NOMO-1 treated with DMSO at 0.1 percent for 48 hours (cell line): ENCODE measurements at regions not wholly inside any gene's neighbourhood (a gene's known extent, or its start where the extent isn't known, plus 50 kb on each side); places are given as distances from the start of the nearest gene placed in this dataset.
A peak's percentile ranks its signal among the peaks of the same experiment; 100 is the strongest.
"Not testable (repeated sequence)": the region's sequence is repeated elsewhere in the genome, so short reads cannot be mapped to it uniquely, and the experiment has no call there.

ENCODE experiments used
- DNase-seq: peaks from one replicate; lab custom pipeline; 2025; ENCODE audit not compliant: unreplicated experiment; lab: John Stamatoyannopoulos, UW

GRCh38 chr6:74891349-74891831, 314.5 kb downstream of the COL12A1 start:
- DNase-seq: no peak

DNA sequence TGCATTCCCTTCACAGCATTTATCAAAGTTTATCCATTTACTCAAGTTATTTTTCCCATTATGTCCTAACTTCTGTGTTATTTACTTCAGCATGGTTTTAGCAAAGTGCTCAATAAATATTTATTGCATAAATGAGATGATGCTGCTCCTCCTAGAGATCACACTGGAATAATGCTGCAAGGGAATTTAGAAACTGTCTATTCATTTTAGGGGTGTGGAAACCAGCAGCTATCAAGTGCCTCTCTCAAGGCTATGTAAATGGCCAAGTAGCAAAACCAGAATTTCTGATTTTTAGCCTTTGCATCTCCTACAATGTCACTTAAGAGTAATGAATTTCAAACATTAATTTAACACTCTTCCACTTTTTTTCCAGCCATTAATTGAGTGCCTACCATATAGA, 316.2 kb downstream of the COL12A1 start:
- DNase-seq: no peak

- DNase-seq: not testable (repeated sequence)
Measured at GRCh38 chr6:74888741-74889140, 317.1 kb downstream of the COL12A1 start.

- no peak for DNase-seq
Measured at GRCh38 chr6:74879976-74880375, 325.9 kb downstream of the COL12A1 start.

DNA sequence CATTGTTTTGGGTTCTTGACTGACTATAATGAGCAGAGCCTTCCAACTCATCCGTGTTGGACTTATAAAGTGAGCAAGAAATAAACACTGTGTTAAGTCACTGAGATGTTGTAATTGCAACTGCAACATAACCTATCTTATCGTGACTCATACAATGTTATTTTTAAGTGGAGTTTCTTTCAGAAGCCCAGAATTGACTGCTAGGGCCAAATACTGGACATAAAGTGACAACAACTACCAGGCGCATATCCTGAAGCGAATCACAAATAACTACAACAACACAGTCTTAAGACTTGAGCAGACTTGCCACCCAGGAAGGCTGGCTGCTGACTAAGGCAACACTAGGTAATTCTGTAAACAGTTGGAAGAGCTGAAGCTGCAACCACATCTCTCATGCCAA, 326.6 kb downstream of the COL12A1 start:
- DNase-seq: no peak

DNA sequence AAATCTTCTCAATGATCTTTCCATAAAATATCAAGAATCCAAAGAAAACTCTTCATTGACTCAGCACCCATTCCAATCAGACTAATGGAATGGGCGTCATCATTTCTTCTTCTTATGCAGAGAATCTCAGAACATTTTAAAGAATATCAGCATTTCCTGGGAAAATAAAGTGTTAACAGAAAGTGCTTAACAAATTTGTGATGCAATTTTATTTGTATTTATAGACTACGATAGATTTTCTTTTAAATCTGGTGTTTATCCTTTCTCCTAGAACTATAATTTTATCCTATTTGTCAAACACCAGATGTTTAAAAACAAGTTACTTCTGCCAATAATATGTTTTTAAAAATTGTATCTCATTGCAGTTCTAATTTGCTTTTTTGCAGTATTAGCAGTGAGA, 330.7 kb downstream of the COL12A1 start:
- no peak for DNase-seq

- DNase-seq: no peak
Measured at GRCh38 chr6:74872754-74873476, 332.9 kb downstream of the COL12A1 start.

GRCh38 chr6:74871757-74872156, 334.1 kb downstream of the COL12A1 start:
- no peak for DNase-seq

GRCh38 chr6:74870403-74870802, 335.4 kb downstream of the COL12A1 start:
- DNase-seq: no peak

DNA sequence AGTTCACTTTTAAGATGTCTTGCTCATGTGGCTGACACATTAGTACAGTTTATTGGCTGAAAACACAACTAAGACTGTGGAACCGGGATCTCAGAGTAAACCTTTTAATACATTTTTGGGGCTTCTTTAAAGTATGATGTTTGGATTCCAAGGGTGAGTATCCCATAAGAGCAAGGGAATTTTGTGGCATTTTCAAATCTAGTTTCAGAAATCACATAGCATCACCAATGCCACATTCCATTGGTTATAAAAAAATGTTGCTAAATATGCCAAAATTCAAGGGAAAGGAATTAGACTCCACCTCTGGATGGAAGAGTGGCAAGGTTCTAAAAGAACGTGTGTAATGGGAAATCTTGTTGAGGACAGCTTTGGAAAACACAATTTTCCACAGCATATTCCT, 338.6 kb downstream of the COL12A1 start:
- DNase-seq: no peak

DNA sequence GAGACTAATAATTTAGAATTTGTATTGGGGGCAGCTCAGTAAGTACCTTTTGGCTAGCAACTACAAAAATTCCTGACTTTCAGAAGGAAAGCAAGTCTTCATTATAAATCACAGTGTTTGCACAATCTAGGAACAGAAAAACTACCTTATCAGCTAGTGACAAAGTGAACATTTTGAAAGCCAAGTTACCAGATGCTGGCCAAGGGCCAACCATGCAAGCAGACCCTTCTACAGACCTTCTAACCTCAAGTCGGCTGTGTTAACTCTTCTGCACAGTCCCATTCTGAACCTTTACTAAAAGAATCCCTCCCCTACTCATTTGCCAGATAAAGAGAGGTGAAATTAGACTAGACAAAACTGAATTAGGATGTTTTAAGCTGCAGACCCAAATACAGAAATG, 341.9 kb downstream of the COL12A1 start:
- no peak for DNase-seq

- DNase-seq: no peak
Measured at GRCh38 chr6:74860456-74860855, 345.4 kb downstream of the COL12A1 start.

GRCh38 chr6:74857157-74857556, 348.7 kb downstream of the COL12A1 start:
- DNase-seq: no peak

DNA sequence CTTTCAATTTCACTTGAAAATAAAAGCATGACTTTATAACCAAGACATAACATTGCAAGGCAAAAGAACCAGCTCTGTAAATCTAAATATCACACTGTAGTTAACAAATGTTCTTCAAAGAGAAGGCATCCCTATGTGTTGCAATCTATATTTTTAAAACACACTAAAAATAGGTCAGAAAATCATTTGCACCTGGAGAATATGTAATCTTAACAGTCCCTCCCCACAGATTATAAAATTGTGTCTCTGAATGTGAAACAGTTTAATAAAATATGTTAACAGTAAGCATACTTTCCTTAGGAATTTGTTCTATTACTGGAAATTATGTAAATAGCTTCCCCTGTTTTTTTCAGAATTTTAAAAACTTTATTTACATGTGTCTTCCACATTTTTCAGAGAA, 351.9 kb downstream of the COL12A1 start:
- DNase-seq: no peak

- no peak for DNase-seq
Measured at GRCh38 chr6:74851596-74851995, 354.3 kb downstream of the COL12A1 start.

DNA sequence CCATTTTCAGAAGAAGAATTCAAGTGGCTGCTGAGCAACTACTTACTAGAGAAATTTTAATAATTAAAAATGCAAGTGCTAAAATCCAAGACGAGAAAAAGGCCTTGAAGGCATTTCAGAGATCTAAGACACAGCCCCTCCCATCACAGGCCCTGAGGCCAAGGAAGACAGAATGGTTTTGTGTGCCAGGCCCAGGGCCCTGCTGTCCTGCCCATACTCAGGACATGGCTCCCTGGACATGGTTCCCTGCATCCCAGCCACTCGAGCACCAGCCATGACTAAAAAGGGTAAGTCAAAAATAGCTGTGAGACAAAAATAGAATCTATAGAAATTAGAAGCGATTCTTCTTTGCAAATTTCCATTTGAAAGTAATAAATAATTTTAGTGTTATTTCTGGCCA, 364.9 kb downstream of the COL12A1 start:
- no peak for DNase-seq

DNA sequence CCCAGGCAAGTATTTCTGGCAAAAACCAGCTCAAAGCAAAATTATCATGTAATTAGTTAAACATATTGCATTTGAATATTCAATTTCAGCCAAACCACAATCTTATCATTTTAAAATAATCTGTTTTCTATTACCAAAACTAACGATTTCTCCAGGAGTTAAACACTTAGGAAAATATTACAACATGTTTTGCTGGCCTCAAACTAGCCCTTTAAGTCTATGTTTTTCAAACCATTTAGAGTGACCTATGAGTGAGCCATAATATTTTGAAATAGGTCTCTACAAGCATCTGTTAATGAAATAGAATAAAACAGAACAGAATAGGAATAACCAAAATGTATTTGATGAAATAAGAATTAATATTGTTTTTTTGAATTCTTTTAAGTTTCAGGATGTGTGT, 370.9 kb downstream of the COL12A1 start:
- no peak for DNase-seq

DNA sequence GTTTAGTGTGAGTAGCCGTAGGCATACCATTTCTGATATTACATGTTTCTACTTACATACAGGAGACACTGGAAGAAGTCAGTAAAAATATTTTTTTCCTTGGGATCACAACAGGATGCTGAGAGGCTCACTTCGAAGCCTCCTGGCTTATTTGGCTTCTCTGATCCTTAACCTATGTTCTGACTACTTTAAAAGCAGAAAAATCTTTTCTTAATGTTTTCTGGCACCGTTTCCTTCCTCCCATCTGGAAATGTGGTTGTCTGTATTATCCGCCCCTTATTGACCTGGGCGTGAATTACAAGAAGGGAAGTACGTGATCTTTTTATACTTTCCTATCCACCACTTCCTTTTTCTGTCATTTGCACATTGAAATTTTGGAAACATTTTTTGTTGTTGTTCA, 379.6 kb downstream of the COL12A1 start:
- no peak for DNase-seq

GRCh38 chr6:74814440-74814839, 391.4 kb downstream of the COL12A1 start:
- DNase-seq: no peak

DNA sequence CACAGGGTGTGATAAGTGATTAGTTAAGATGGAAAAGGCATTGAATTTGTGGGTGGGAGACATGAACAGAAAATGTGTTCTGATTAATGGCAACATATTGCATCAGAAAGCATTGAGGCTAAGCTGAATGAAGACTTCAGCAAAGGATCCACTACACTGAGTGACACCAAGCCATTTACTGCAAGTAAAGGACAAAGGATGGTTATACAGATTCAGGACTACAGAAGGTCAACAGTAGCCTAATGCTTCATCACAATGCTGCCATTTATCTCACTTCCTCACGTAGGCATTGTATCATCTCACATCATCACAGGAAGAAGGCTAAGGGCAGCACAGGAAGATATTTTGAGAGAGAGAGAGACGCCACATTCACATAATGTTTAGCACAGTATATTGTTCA, 398.2 kb downstream of the COL12A1 start:
- no peak for DNase-seq

DNA sequence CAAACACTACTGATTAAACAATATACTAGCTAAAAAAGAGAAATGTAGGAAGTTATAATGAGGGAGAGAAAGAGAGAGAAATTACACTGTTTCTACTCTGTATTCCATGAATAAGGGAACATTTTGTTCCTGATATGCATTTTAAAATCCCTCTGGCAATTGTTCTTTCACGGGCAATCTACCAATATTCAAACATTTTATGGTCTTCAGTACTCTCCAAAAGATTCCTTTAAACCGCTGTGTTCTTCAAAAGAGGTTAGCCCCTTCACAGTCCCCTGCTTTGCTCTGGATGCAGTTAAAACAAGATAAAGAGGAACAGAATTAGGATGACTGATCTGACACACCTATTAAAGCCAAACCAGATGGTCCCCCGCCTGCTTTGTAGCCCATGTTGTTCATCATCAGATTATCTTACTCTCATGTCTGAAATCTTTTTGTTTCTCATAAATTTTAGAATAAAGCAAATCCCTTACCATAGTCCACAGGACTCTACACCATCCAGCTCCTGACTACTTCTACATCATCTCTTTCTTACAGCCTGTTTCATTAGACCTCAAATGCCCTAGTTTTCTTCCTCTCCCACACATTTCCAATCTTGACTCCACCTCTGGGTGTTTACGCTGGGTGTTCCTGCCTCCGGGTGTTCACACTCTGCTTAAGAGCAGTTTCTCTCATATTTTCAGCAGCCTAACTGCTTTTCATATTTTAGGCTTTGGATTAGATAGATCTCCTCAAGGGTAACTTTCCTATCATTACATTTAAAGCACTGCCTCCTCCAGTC, 399.7 kb downstream of the COL12A1 start:
- DNase-seq: no peak

DNA sequence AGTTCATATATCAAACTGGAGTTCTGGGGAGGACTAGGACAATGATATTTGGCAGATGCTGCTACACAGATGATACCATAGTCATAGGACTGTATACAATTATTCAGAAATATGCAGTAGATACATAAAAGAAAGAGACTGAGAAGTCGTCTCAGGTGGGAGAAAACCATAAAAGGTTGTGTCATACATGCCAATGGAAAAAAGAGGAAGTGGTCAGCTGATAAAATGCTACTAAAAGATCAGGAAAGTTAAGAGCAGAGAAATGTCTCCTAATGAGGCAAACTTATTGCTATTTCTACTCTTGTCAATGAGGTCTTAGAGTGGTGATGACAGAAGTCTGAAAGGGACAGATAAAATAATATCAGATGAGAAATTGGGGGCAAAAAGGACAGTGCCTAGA, 407.6 kb downstream of the COL12A1 start:
- peak; percentile 1 for DNase-seq
